ENCODE measurements at regions not wholly inside any gene's neighbourhood (a gene's known extent, or its start where the extent isn't known, plus 50 kb on each side); places are given as distances from the start of the nearest gene placed in this dataset.

GRCh38 chr2:239594019-239594771 is 193.4 kb upstream of the HDAC4 start:
- ChIA-PET POLR2A (no interaction called here), CTCF (no interaction called here)
- H3K27me3 ChIP-seq (ENCODE audit: control insufficient read depth in 2 of 2, insufficient read depth in 2 of 2, low read length in 2 of 2): no peaks in the 10 kb centered on the region
- no peak overlapping the region for H3K4me3 ChIP-seq (replicated peaks in 1 of 3; ENCODE audit: insufficient read depth in 1 of 3, low read depth in 1 of 3, low read length in 3 of 3)
- intact Hi-C loops (cut with micrococcal nuclease) (no loop called here), dilution Hi-C loops (cut with MboI; ENCODE audit: extremely low pct_ligation_motif_present, low sequenced_read_pairs) (no loop called here)
- no peaks in the 10 kb centered on the region for H3K79me2 ChIP-seq (ENCODE audit: control insufficient read depth, insufficient read depth, low read length)
- DNase-seq (ENCODE audit: low read depth, low spot score) (no peak), FAIRE-seq (no peak)
- TF ChIP-seq MYC (IDR thresholded peaks at IDR 0.05; ENCODE audit: low read depth, low read length) (no peak), GATA2 (IDR thresholded peaks at IDR 0.05; ENCODE audit: insufficient read depth, insufficient read length, low read depth, low read length) (no peak), POLR2AphosphoS5 (IDR thresholded peaks at IDR 0.05; ENCODE audit: insufficient read depth, low read depth, low read length) (no peak), JUN (IDR thresholded peaks at IDR 0.05; ENCODE audit: borderline replicate concordance, insufficient read depth, insufficient read length, low read depth) (no peak), POLR2A (IDR thresholded peaks at IDR 0.05; ENCODE audit: low read depth, low read length) (no peak), EZH2 (IDR thresholded peaks at IDR 0.05; ENCODE audit: borderline replicate concordance, low read depth, low read length, severe bottlenecking) (no peak), FOS (IDR thresholded peaks at IDR 0.05; ENCODE audit: borderline replicate concordance, insufficient read depth, low read length) (no peak)
- TF ChIP-seq, protein P1, sequence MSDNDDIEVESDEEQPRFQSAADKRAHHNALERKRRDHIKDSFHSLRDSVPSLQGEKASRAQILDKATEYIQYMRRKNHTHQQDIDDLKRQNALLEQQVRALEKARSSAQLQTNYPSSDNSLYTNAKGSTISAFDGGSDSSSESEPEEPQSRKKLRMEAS (IDR thresholded peaks at IDR 0.05; ENCODE audit: insufficient read depth, insufficient read length): no peak
- TF ChIP-seq, protein P2, sequence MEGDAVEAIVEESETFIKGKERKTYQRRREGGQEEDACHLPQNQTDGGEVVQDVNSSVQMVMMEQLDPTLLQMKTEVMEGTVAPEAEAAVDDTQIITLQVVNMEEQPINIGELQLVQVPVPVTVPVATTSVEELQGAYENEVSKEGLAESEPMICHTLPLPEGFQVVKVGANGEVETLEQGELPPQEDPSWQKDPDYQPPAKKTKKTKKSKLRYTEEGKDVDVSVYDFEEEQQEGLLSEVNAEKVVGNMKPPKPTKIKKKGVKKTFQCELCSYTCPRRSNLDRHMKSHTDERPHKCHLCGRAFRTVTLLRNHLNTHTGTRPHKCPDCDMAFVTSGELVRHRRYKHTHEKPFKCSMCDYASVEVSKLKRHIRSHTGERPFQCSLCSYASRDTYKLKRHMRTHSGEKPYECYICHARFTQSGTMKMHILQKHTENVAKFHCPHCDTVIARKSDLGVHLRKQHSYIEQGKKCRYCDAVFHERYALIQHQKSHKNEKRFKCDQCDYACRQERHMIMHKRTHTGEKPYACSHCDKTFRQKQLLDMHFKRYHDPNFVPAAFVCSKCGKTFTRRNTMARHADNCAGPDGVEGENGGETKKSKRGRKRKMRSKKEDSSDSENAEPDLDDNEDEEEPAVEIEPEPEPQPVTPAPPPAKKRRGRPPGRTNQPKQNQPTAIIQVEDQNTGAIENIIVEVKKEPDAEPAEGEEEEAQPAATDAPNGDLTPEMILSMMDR (IDR thresholded peaks at IDR 0.05; ENCODE audit: extremely low read depth in 1 of 2, insufficient read depth in 1 of 2, low read depth in 1 of 2, low read length in 2 of 2): no peak
- no peak overlapping the region for H3K27ac ChIP-seq (ENCODE audit: insufficient read depth, low read depth, low read length)
- no peak overlapping the region for H2AFZ ChIP-seq (ENCODE audit: low read depth, low read length)
- no peak overlapping the region for H3K9ac ChIP-seq (replicated peaks; ENCODE audit: extremely low read depth, insufficient read depth, low read length)
- no peaks in the 10 kb centered on the region for H3K4me1 ChIP-seq (ENCODE audit: control insufficient read depth, extremely low read depth, insufficient read depth, low read length)
- no TSS peak for BruUV-seq (replicated peaks)
- no peak overlapping the region for H3K4me2 ChIP-seq (ENCODE audit: insufficient read depth, low read length)
- H3K9me1 ChIP-seq (replicated peaks; ENCODE audit: control insufficient read depth, extremely low read depth, insufficient read depth, low read length): no peaks in the 10 kb centered on the region
- H3K9me3 ChIP-seq (replicated peaks; ENCODE audit: control insufficient read depth, insufficient read depth, low read length): peaks cover 10% of the 10 kb centered on the region
- H4K20me1 ChIP-seq (replicated peaks; ENCODE audit: control insufficient read depth, extremely low read depth, insufficient read depth, low read length): no peaks in the 10 kb centered on the region
- no peaks in the 10 kb centered on the region for H3K36me3 ChIP-seq (ENCODE audit: control insufficient read depth in 2 of 2, extremely low read depth in 1 of 2, insufficient read depth in 2 of 2, low read length in 2 of 2)
